K562 (cell line): ENCODE measurements at regions not wholly inside any gene's neighbourhood (a gene's known extent, or its start where the extent isn't known, plus 50 kb on each side); places are given as distances from the start of the nearest gene placed in this dataset.

Experiments used
- DNMT1 ChIP-seq: fragments of 450-650 bp; IDR thresholded peaks from 2 replicates; pipeline ENCODE4 v1.6.1; 2016; ENCODE audit warnings: antibody characterized with exemption, mild to moderate bottlenecking
- MAZ ChIP-seq, 2 experiments: fragments of 450-650 bp in 1 of 2; sonication (generic) in 1 of 2; formaldehyde crosslinking; IDR thresholded peaks in 1 of 2; conservative IDR thresholded peaks in 1 of 2; 2 replicates each; pipeline versions ENCODE4 v1.4.0 to v1.5.0; 2020; ENCODE audit warnings: mild to moderate bottlenecking in 1 of 2, missing genetic modification reagents in 1 of 2
- NFATC3 ChIP-seq: fragments of 450-650 bp; IDR thresholded peaks from 2 replicates; pipeline ENCODE4 v1.6.1; 2017; ENCODE audit warnings: mild to moderate bottlenecking
- NFIC ChIP-seq: fragments of 450-650 bp; IDR thresholded peaks from 2 replicates; pipeline ENCODE4 v1.6.1; 2017; ENCODE audit warnings: mild to moderate bottlenecking, inconsistent platforms
- TBL1XR1 ChIP-seq, 2 experiments: IDR thresholded peaks; 2 replicates each; pipeline ENCODE4 v1.6.1; 2012; ENCODE audit warnings: improper control_type of control experiment in 2 of 2, low read length in 2 of 2, mild to moderate bottlenecking in 1 of 2
- ZFX ChIP-seq: sonication (generic); formaldehyde crosslinking; IDR thresholded peaks from 2 replicates; pipeline ENCODE4 v1.8.0; 2022; ENCODE audit warnings: mild to moderate bottlenecking, missing genetic modification reagents, moderate library complexity
- ZNF175 ChIP-seq: fragments of 200-800 bp; sonication (Bioruptor generic); IDR thresholded peaks from 2 replicates; pipeline ENCODE4 v1.6.1; 2016; ENCODE audit warnings: low read depth, mild to moderate bottlenecking, missing genetic modification characterization, missing compliant biosample characterization
- ZNF274 ChIP-seq: IDR thresholded peaks from 2 replicates; pipeline ENCODE4 v1.6.1; 2011; ENCODE audit warnings: low read depth, mild to moderate bottlenecking, low read length, moderate library complexity, borderline replicate concordance
- TF ChIP-seq, protein P1 (sequence below): sonication (generic); formaldehyde crosslinking; IDR thresholded peaks from 2 replicates; pipeline ENCODE4 v1.8.1; 2023; ENCODE audit warnings: mild to moderate bottlenecking, missing genetic modification reagents

DNA sequence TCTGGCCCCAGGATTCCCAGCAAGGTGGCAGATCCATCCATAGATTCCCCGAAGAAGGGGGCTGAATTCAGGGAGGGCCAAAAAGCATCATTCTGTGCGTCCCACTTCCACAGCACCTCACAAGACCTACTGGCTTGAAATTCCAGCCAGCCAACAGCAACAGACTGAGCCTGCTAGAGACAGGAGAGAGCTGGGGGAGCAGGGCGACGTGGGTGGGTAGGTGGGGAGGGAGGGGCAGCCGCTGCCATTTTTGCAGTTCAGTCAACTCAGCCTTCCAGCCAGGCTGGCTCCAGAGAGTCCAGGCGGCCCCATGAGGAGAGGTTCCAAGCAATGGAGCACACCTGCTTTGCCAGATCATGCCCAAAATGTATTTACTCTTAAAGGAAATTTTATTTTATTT, 117.6 kb upstream of the DCAF12L1 start:
- TF ChIP-seq ZNF274 (no peak), NFIC (no peak), NFATC3 (no peak), ZNF175 (CRISPR knock-in tag) (no peak), MAZ (CRISPR knock-in tag; conservative IDR thresholded peaks at IDR 0.05 in 1 of 2, IDR thresholded peaks at IDR 0.05 in 1 of 2) (no peak), TBL1XR1 (IDR thresholded peaks at IDR 0.05; ENCODE audit: low read length in 2 of 2) (no peak), ZFX (CRISPR knock-in tag) (no peak), DNMT1 (no peak)
- TF ChIP-seq, protein P1, sequence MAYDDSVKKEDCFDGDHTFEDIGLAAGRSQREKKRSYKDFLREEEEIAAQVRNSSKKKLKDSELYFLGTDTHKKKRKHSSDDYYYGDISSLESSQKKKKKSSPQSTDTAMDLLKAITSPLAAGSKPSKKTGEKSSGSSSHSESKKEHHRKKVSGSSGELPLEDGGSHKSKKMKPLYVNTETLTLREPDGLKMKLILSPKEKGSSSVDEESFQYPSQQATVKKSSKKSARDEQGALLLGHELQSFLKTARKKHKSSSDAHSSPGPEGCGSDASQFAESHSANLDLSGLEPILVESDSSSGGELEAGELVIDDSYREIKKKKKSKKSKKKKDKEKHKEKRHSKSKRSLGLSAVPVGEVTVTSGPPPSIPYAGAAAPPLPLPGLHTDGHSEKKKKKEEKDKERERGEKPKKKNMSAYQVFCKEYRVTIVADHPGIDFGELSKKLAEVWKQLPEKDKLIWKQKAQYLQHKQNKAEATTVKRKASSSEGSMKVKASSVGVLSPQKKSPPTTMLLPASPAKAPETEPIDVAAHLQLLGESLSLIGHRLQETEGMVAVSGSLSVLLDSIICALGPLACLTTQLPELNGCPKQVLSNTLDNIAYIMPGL (CRISPR knock-in tag), result no peak
